ENCODE measurements at regions not wholly inside any gene's neighbourhood (a gene's known extent, or its start where the extent isn't known, plus 50 kb on each side); places are given as distances from the start of the nearest gene placed in this dataset.

- no peak for TF ChIP-seq EP300 (IDR thresholded peaks at IDR 0.05)
- TF ChIP-seq CTCF (IDR thresholded peaks at IDR 0.05) = no peak
Measured at GRCh38 chr6:101083533-101084175, 202.5 kb upstream of the ASCC3 start.

All from gastroesophageal sphincter (tissue), 3 donors.